ENCODE measurements at regions not wholly inside any gene's neighbourhood (a gene's known extent, or its start where the extent isn't known, plus 50 kb on each side); places are given as distances from the start of the nearest gene placed in this dataset.

- intact Hi-C loops (cut with DNase I): no loop called here
- Histone ChIP-seq H3K27ac (ENCODE audit: low read length) (no peak overlapping the region), H3K27me3 (ENCODE audit: control insufficient read depth, insufficient read depth) (no peaks in the 10 kb centered on the region), H3K4me3 (ENCODE audit: low read length) (no peak overlapping the region), H3K9me3 (ENCODE audit: control insufficient read depth, low read length) (no peaks in the 10 kb centered on the region), H3K4me1 (ENCODE audit: control insufficient read depth, insufficient read depth, low read length) (no peaks in the 10 kb centered on the region)
- ATAC-seq (no peak), DNase-seq (no peak)
- WGBS: 77% methylated on average over 5 of the region's 5 CpGs
These were observed 203.4 kb upstream of the ZNF536 start for GRCh38 chr19:30168760-30169159.

DNA sequence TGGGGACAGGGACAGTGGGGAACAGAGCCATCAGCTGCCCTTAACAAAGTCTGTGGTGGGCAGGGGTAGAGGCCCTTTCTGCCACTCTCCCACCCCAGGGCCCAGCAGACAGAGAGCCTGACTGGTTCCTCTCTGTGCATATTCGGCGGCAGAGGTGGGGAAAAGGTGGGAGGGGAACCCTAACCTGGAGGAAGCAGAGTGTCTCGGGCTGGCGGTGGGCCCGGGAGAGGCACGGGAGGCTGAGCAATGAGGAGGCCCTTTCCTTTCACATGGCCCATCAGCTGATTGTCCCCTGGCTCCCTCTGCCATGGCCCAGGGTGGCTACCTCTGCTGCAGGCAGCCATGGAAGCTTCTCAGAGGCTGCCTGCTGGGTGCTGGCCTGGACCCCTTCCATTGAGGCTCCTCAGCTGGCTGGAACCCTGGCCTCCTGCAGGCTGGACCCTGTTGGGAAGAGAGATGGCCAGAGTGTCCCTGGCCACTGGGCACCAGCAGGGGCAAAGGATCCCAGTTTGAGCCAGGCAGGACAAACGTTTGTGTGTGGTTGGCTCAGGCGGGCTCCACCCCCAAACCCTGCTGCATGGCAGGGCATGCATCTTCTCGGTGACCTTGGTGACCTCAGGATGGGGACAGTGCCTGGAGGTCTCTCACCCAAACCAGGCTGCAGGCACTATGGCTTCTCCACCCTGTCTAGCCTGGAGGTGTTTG, 202.8 kb upstream of the ZNF536 start:
- no peak overlapping the region for H3K27ac ChIP-seq (ENCODE audit: low read length)
- intact Hi-C loops (cut with DNase I): no loop called here
- H3K9me3 ChIP-seq (ENCODE audit: control insufficient read depth, low read length): no peaks in the 10 kb centered on the region
- 74% methylated on average over 9 of the region's 9 CpGs for WGBS
- no peaks in the 10 kb centered on the region for H3K4me1 ChIP-seq (ENCODE audit: control insufficient read depth, insufficient read depth, low read length)
- DNase-seq: no peak
- no peaks in the 10 kb centered on the region for H3K27me3 ChIP-seq (ENCODE audit: control insufficient read depth, insufficient read depth)
- ATAC-seq: no peak
- H3K4me3 ChIP-seq (ENCODE audit: low read length): no peak overlapping the region

GRCh38 chr19:30170081-30170480, 202.1 kb upstream of the ZNF536 start:
- H3K9me3 ChIP-seq (ENCODE audit: control insufficient read depth, low read length): no peaks in the 10 kb centered on the region
- H3K4me3 ChIP-seq (ENCODE audit: low read length): no peak overlapping the region
- no peak overlapping the region for H3K27ac ChIP-seq (ENCODE audit: low read length)
- 93% methylated on average over 7 of the region's 7 CpGs for WGBS
- intact Hi-C loops (cut with DNase I): no loop called here
- H3K27me3 ChIP-seq (ENCODE audit: control insufficient read depth, insufficient read depth): no peaks in the 10 kb centered on the region
- DNase-seq: no peak
- ATAC-seq: no peak
- no peaks in the 10 kb centered on the region for H3K4me1 ChIP-seq (ENCODE audit: control insufficient read depth, insufficient read depth, low read length)

GRCh38 chr19:30170495-30171137, 201.6 kb upstream of the ZNF536 start:
- no peak overlapping the region for H3K27ac ChIP-seq (ENCODE audit: low read length)
- H3K27me3 ChIP-seq (ENCODE audit: control insufficient read depth, insufficient read depth): no peaks in the 10 kb centered on the region
- intact Hi-C loops (cut with DNase I): no loop called here
- H3K4me1 ChIP-seq (ENCODE audit: control insufficient read depth, insufficient read depth, low read length): no peaks in the 10 kb centered on the region
- no peak overlapping the region for H3K4me3 ChIP-seq (ENCODE audit: low read length)
- H3K9me3 ChIP-seq (ENCODE audit: control insufficient read depth, low read length): no peaks in the 10 kb centered on the region
- DNase-seq: no peak
- 92% methylated on average over 8 of the region's 8 CpGs for WGBS
- no peak for ATAC-seq

DNA sequence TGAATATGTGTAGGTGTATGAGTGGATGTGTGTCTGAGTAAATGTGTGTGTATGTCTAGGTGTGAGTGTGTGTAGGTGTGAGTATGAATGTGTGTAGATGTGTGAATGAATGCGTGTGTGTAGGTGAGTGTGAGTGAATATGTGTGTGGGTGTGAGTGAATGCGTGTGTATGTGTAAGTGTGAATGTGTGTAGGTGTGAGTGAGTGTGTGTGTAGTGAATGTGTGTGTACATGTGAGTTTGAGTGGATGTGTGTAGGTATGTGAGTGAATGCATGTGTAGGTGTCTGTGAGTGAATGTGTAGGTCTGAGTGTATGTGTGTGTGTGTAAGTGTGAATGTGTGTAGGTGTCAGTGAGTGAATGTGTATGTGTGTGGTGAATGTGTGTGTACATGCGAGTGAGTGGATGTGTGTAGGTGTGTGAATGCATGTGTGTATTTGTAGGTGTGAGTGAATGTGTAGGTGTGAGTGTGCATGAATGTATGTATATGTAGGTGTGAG, 201.0 kb upstream of the ZNF536 start:
- ATAC-seq: no peak
- 93% methylated on average over 3 of the region's 3 CpGs for WGBS
- no peak overlapping the region for H3K4me3 ChIP-seq (ENCODE audit: low read length)
- H3K4me1 ChIP-seq (ENCODE audit: control insufficient read depth, insufficient read depth, low read length): no peaks in the 10 kb centered on the region
- H3K27me3 ChIP-seq (ENCODE audit: control insufficient read depth, insufficient read depth): no peaks in the 10 kb centered on the region
- intact Hi-C loops (cut with DNase I): no loop called here
- H3K9me3 ChIP-seq (ENCODE audit: control insufficient read depth, low read length): no peaks in the 10 kb centered on the region
- no peak overlapping the region for H3K27ac ChIP-seq (ENCODE audit: low read length)
- DNase-seq: no peak

- ATAC-seq: no peak
- DNase-seq: no peak
- H3K4me1 ChIP-seq (ENCODE audit: control insufficient read depth, insufficient read depth, low read length): no peaks in the 10 kb centered on the region
- intact Hi-C loops (cut with DNase I): no loop called here
- H3K27ac ChIP-seq (ENCODE audit: low read length): no peak overlapping the region
- no peaks in the 10 kb centered on the region for H3K9me3 ChIP-seq (ENCODE audit: control insufficient read depth, low read length)
- H3K4me3 ChIP-seq (ENCODE audit: low read length): no peak overlapping the region
- WGBS: 79% methylated on average over 10 of the region's 10 CpGs
- no peaks in the 10 kb centered on the region for H3K27me3 ChIP-seq (ENCODE audit: control insufficient read depth, insufficient read depth)
These were observed 200.2 kb upstream of the ZNF536 start for GRCh38 chr19:30171795-30172612.

DNA sequence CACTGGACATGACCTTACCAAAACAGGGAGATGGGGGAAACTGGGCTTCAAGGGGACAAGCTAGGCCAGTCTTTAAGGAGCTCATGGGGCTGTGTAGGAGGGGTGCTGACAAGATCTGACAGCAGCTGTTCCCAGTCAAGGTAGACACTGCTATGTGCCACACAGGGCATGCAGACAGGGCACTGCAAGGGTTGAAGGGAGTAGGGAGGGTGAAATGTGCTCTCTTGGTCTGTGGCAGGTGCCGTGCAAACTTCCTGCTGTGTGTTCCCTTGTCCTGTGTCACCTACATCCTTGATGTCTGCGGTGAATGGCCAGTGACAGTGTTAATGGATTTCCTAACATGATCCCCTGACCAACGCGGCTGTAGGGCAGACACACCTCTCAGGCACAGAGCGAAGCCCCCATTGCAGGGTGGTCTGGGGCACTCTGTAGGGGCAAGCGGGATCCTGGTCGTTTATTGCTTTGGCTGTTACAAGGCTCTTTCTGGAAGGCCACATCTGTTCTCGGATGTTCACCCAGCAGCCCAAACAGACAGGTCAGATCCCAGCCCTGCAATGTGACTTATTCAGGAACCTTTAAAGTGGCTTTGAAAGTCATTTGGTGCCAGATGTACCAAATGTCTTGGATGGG, 199.5 kb upstream of the ZNF536 start:
- Histone ChIP-seq H3K4me3 (ENCODE audit: low read length) (no peak overlapping the region), H3K4me1 (ENCODE audit: control insufficient read depth, insufficient read depth, low read length) (no peaks in the 10 kb centered on the region), H3K27ac (ENCODE audit: low read length) (no peak overlapping the region), H3K27me3 (ENCODE audit: control insufficient read depth, insufficient read depth) (no peaks in the 10 kb centered on the region), H3K9me3 (ENCODE audit: control insufficient read depth, low read length) (no peaks in the 10 kb centered on the region)
- no peak for ATAC-seq
- no peak for DNase-seq
- intact Hi-C loops (cut with DNase I): no loop called here
- WGBS: 83% methylated on average over 8 of the region's 8 CpGs

GRCh38 chr19:30173593-30174356, 198.4 kb upstream of the ZNF536 start:
- Histone ChIP-seq H3K4me1 (ENCODE audit: control insufficient read depth, insufficient read depth, low read length) (no peaks in the 10 kb centered on the region), H3K4me3 (ENCODE audit: low read length) (no peak overlapping the region), H3K27me3 (ENCODE audit: control insufficient read depth, insufficient read depth) (no peaks in the 10 kb centered on the region), H3K9me3 (ENCODE audit: control insufficient read depth, low read length) (no peaks in the 10 kb centered on the region), H3K27ac (ENCODE audit: low read length) (no peak overlapping the region)
- ATAC-seq: no peak
- WGBS: 83% methylated on average over 13 of the region's 13 CpGs
- no peak for DNase-seq
- intact Hi-C loops (cut with DNase I): no loop called here

GRCh38 chr19:30174357-30174645, 197.9 kb upstream of the ZNF536 start:
- intact Hi-C loops (cut with DNase I): no loop called here
- no peak for ATAC-seq

DNA sequence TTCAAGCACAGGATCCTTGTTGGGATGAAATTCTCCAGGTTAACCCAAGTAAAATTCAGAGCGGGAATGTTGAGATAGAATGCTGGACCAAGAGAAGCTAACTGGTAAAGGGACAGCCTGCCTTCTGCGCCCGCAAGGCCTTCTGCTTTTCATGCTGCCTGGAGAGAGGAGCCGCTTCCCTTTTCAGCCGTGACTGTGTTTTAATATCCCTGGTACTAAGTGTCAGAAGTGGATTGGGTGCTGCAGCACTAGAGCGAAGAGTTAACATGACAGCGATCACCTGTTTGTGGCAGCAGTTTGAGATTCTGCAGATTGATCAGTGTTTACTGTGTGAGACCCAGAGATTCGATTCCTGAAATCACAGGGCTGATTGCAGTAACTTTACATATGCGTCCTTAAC, 197.4 kb upstream of the ZNF536 start:
- Histone ChIP-seq H3K9me3 (ENCODE audit: control insufficient read depth, low read length) (no peaks in the 10 kb centered on the region), H3K4me1 (ENCODE audit: control insufficient read depth, insufficient read depth, low read length) (no peaks in the 10 kb centered on the region), H3K4me3 (ENCODE audit: low read length) (no peak overlapping the region), H3K27ac (ENCODE audit: low read length) (no peak overlapping the region), H3K27me3 (ENCODE audit: control insufficient read depth, insufficient read depth) (no peaks in the 10 kb centered on the region)
- no peak for DNase-seq
- ATAC-seq: no peak
- 80% methylated on average over 9 of the region's 9 CpGs for WGBS
- intact Hi-C loops (cut with DNase I): no loop called here

More at GRCh38 chr19:30174357-30174645, 197.9 kb upstream of the ZNF536 start:
- DNase-seq: no peak
- H3K27ac ChIP-seq (ENCODE audit: low read length): no peak overlapping the region
- H3K27me3 ChIP-seq (ENCODE audit: control insufficient read depth, insufficient read depth): no peaks in the 10 kb centered on the region
- no peaks in the 10 kb centered on the region for H3K9me3 ChIP-seq (ENCODE audit: control insufficient read depth, low read length)
- H3K4me3 ChIP-seq (ENCODE audit: low read length): no peak overlapping the region
- WGBS: 81% methylated on average over 4 of the region's 4 CpGs
- H3K4me1 ChIP-seq (ENCODE audit: control insufficient read depth, insufficient read depth, low read length): no peaks in the 10 kb centered on the region
